Breast epithelium (tissue), 3 donors: ENCODE measurements at regions not wholly inside any gene's neighbourhood (a gene's known extent, or its start where the extent isn't known, plus 50 kb on each side); places are given as distances from the start of the nearest gene placed in this dataset.

Experiments used
- CTCF ChIP-seq, 3 donors: fragments of 450-650 bp; IDR thresholded peaks; one replicate each; pipeline ENCODE4 v1.5.1; 2016 to 2017; ENCODE audit warnings: antibody characterized with exemption in 3 of 3, mild to moderate bottlenecking in 3 of 3, moderate library complexity in 3 of 3
- POLR2A ChIP-seq: fragments of 450-650 bp; IDR thresholded peaks from one replicate; pipeline ENCODE4 v1.6.1; 2016; ENCODE audit warnings: antibody characterized with exemption, mild to moderate bottlenecking, moderate library complexity
- POLR2AphosphoS5 ChIP-seq, 3 donors: sonication (generic); formaldehyde crosslinking; IDR thresholded peaks; one replicate each; pipeline ENCODE4 v1.6.1; 2017; ENCODE audit warnings: antibody characterized with exemption in 3 of 3

- TF ChIP-seq CTCF (IDR thresholded peaks at IDR 0.05): no peak
- TF ChIP-seq POLR2A: no peak
- no peak for TF ChIP-seq POLR2AphosphoS5 (IDR thresholded peaks at IDR 0.05)
Observed at GRCh38 chr2:189943009-189943408, 119.5 kb downstream of the MSTN start.
